GM13977 (cell line): ENCODE measurements at regions not wholly inside any gene's neighbourhood (a gene's known extent, or its start where the extent isn't known, plus 50 kb on each side); places are given as distances from the start of the nearest gene placed in this dataset.

ENCODE experiments used
- DNase-seq: peaks from one replicate; pipeline ENCODE4 v3.0.0; 2012; ENCODE audit warnings: low spot score
- in situ Hi-C: fragments of 300-500 bp; cut with MboI; formaldehyde crosslinking; loops from one replicate; pipeline ENCODE4 v1.12.0; 2022; ENCODE audit warnings: low sequenced_read_pairs, low pct_unique_long_range_greater_than_20kb, mixed read lengths, inconsistent platforms; ENCODE audit not compliant: unreplicated experiment
- TF ChIP-seq, protein P1 (sequence below): IDR thresholded peaks from 2 replicates; pipeline ENCODE4 v1.5.1; 2012; ENCODE audit warnings: mild to moderate bottlenecking, control low read depth; ENCODE audit not compliant: insufficient read depth; ENCODE audit errors: extremely low read depth, missing control alignments

GRCh38 chr18:10217211-10217610 lies 237.2 kb upstream of the APCDD1 start:
- TF ChIP-seq, protein P1, sequence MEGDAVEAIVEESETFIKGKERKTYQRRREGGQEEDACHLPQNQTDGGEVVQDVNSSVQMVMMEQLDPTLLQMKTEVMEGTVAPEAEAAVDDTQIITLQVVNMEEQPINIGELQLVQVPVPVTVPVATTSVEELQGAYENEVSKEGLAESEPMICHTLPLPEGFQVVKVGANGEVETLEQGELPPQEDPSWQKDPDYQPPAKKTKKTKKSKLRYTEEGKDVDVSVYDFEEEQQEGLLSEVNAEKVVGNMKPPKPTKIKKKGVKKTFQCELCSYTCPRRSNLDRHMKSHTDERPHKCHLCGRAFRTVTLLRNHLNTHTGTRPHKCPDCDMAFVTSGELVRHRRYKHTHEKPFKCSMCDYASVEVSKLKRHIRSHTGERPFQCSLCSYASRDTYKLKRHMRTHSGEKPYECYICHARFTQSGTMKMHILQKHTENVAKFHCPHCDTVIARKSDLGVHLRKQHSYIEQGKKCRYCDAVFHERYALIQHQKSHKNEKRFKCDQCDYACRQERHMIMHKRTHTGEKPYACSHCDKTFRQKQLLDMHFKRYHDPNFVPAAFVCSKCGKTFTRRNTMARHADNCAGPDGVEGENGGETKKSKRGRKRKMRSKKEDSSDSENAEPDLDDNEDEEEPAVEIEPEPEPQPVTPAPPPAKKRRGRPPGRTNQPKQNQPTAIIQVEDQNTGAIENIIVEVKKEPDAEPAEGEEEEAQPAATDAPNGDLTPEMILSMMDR, result no peak
- no peak for DNase-seq

DNA sequence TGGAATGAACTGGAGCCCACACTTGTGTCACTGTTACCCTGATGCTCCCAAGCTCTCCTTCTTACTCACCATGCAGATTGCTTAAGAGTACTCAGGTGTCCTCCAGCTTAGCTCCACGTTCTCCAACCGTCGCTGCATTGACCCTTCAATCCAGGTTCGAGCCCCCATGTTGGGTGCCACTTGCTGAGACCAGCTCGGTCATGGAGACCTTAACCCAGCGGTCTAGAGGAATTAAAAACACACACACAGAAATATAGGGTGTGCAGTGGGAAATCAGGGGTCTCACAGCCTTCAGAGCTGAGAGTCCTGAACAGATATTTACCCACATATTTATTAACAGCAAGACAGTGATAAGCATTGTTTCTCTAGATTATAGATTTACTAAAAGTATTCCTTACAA lies 229.1 kb upstream of the APCDD1 start:
- in situ Hi-C loops, result no loop called here

More at GRCh38 chr18:10217211-10217610, 237.2 kb upstream of the APCDD1 start:
- in situ Hi-C loops, result no loop called here

DNA sequence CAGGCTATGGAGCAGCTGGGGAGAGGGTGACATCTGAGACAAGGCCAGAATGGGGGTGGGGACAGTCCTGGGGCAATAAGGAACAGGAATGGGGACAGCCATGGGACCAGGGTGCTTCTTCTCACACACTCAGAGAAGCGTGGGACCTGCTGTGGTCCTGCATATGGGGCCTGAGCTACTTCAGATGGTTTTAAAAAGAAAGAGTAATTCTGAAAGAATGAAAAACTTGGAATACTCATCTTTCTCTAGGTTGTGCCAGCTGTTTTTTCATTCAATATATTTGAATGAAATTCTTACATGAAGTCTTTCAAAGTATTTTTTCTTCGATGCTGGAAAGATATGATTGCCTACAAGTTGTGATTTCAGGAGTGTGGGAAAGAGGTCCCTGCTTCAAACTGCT lies 227.5 kb upstream of the APCDD1 start:
- no peak for DNase-seq
- in situ Hi-C loops, result no loop called here
- TF ChIP-seq, protein P1, result no peak

More for the DNA sequence above, 229.1 kb upstream of the APCDD1 start:
- no peak for DNase-seq
- TF ChIP-seq, protein P1, result no peak

DNA sequence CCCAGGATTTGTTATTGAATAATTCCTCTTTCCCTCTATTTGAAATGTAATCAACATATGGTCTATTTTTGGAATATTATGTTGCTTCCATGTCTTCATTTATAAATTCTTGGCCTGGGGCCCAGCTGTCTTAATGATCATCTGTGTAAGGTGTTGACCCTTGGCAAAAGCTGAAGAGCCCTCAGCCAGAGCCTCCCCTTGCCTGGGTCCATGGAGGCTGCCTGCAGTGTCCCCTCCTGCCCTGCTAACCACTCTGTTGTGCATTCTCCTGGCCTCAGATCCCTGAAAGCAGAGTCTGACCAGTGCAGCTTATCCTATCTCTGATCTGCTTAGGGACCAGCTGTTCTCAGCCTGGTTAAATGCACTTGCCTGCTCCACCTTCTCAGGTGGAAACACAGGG lies 226.1 kb upstream of the APCDD1 start:
- in situ Hi-C loops, result no loop called here
- DNase-seq, result no peak
- TF ChIP-seq, protein P1, result no peak

DNA sequence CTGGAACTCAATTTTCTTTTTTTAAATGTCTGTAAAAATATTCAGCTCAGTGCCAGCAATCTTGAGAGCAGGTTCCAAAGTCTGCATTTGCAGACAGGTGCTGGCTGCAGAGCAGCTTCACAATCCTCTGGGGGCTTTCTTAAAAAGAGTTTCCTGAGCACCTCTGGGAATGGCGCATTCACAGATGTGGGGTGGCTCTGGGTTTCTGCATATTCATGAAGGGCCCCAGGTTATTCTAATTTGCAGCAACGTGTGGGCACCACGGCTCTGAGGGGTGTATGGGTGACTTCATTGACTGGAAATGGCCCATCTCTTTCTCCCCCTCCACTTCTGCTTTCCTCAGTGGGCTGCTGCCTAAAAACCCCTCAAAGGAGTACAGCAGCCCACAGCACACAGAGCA lies 225.0 kb upstream of the APCDD1 start:
- TF ChIP-seq, protein P1, result no peak
- in situ Hi-C loops, result no loop called here
- DNase-seq, result no peak

DNA sequence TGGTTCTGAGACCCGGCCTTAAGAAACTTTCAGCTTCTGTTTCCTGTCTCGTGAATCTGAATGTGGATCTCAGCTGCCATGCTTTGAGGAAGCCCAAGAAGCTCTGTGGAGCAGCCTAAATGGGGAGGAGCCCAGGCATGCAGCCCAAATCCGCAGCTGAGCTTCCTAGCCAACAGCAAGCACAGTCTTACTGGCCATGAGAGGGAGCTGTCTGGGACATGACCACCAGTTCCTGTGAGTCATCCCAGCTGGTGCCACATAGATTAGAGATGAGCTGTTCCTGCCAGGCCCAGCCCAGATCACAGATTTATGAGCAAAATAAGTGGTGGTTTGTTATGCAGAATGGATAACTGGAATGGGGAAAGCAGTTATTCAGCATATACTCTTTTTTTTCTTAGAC lies 224.4 kb upstream of the APCDD1 start:
- in situ Hi-C loops, result no loop called here

More for the DNA sequence above, 224.4 kb upstream of the APCDD1 start:
- DNase-seq, result no peak
- TF ChIP-seq, protein P1, result no peak
